ENCODE measurements at regions not wholly inside any gene's neighbourhood (a gene's known extent, or its start where the extent isn't known, plus 50 kb on each side); places are given as distances from the start of the nearest gene placed in this dataset.
A peak's percentile ranks its signal among the peaks of the same experiment; 100 is the strongest.

- no peak overlapping the region for H3K4me3 ChIP-seq (replicated peaks in 1 of 3)
- TF ChIP-seq POLR2A (IDR thresholded peaks at IDR 0.05) = no peak
- no peak for TF ChIP-seq CTCF (IDR thresholded peaks at IDR 0.05)
- intact Hi-C loops (cut with DNase I) = loop anchor here (10.0 kb wide), 1 partner anchor 122 kb away; no protein-coding TSS in a partner anchor
- H3K36me3 ChIP-seq = no peaks in the 10 kb centered on the region
- H3K27ac ChIP-seq = no peak overlapping the region
- DNase-seq = no peak
- 92 to 95% methylated on average over 3 of the region's 3 CpGs for WGBS, 2 donors
- no peaks in the 10 kb centered on the region for H3K27me3 ChIP-seq
- peaks cover 19 to 29% of the 10 kb centered on the region in 2 donors for H3K4me1 ChIP-seq
- H3K9me3 ChIP-seq = no peaks in the 10 kb centered on the region
These were observed 346.8 kb upstream of the KLF3 start for GRCh38 chr4:38317041-38317674.

DNA sequence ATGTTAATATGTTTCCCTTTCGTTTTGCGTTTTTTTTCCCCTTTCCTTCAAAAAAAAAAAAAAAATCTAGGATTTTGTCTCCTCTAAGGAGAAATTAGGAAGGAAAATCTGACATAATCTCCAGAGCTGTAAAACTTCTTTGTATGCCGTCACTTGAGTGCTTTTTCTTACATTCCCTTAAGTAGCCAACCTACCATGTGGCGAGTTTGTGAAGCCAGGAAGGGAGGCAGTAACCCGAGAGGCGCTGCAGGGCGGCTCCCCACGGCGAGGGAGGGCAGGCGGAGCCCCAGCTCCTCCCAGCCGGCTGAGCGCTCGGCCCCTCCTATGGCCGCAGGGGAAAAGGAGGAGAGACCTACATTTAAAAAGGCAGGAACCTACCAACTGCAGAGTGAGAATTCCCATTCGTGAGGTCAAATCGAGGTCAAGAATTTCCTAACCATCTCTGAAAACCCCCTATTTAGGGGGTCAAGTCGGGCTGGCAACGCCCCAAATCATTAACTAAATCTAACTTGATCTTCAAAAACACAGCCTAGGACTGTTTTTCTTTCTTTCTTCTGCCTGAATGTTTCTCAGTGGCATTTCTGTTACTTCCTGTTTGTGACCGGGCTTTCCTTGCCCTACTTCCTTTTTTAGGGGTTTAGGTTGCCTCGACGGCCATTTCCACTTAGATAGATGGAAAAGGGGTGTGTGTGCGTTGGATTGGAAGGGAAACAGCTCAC lies 345.1 kb upstream of the KLF3 start:
- no peaks in the 10 kb centered on the region for H3K9me3 ChIP-seq
- H3K36me3 ChIP-seq = no peaks in the 10 kb centered on the region
- peak overlapping the region; percentile 61 to 90 (median 70) for H3K27ac ChIP-seq
- peaks cover 19 to 37% of the 10 kb centered on the region in 2 donors for H3K4me1 ChIP-seq
- TF ChIP-seq POLR2A (IDR thresholded peaks at IDR 0.05) (peak in 1 of 2 donors; percentile 61), CTCF (IDR thresholded peaks at IDR 0.05) (peak in 1 of 6 experiments; percentile 21)
- DNase-seq = peak; percentile 87 to 91
- no peaks in the 10 kb centered on the region for H3K27me3 ChIP-seq
- 3 to 5% methylated on average over 22 of the region's 22 CpGs for WGBS, 2 donors
- H3K4me3 ChIP-seq (replicated peaks in 1 of 3) = no peak overlapping the region
- intact Hi-C loops (cut with DNase I) = loop anchor here (10.0 kb wide), 1 partner anchor 124 kb away; no protein-coding TSS in a partner anchor

- intact Hi-C loops (cut with DNase I) = loop anchor here (5.0 to 10.0 kb wide), 7 partner anchors 65 to 415 kb away; no protein-coding TSS in a partner anchor
- Histone ChIP-seq H3K36me3 (no peaks in the 10 kb centered on the region), H3K4me3 (replicated peaks in 1 of 3) (no peak overlapping the region), H3K4me1 (peaks cover 19 to 30% of the 10 kb centered on the region in 2 donors), H3K9me3 (no peaks in the 10 kb centered on the region), H3K27me3 (no peaks in the 10 kb centered on the region), H3K27ac (peak overlapping the region; percentile 57 to 90 (median 70))
- TF ChIP-seq CTCF (IDR thresholded peaks at IDR 0.05) (peak; percentile 87 to 99 (median 96)), POLR2A (IDR thresholded peaks at IDR 0.05) (no peak)
- DNase-seq = peak; percentile 89 to 95
- 25 to 28% methylated on average over 17 of the region's 17 CpGs for WGBS, 2 donors
These were observed 344.3 kb upstream of the KLF3 start for GRCh38 chr4:38319456-38320342.

DNA sequence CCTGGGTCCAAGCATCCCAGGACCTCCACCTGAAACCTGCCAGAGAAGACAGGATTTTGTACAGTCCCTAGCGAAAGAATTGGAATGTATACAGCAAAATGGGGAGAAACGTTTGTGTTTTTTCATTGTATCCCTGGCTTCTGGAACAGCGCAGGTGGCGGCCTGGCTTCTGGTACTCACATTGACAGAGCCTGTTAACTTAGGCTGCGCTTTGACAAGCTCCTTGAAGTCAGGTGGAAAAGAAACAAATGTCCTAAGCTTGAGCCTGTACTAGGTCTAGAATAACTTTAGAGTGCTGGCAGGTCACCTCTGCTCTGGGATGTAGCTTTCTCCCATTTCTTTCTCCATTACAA lies 343.7 kb upstream of the KLF3 start:
- Histone ChIP-seq H3K4me3 (replicated peaks in 1 of 3) (no peak overlapping the region), H3K27ac (peak overlapping the region; percentile 47 to 90 (median 55)), H3K9me3 (no peaks in the 10 kb centered on the region), H3K27me3 (no peaks in the 10 kb centered on the region), H3K36me3 (no peaks in the 10 kb centered on the region), H3K4me1 (peaks cover 19 to 29% of the 10 kb centered on the region in 2 donors)
- peak; percentile 51 to 54 for DNase-seq
- intact Hi-C loops (cut with DNase I) = loop anchor here (5.0 to 10.0 kb wide), 6 partner anchors 64 to 414 kb away; no protein-coding TSS in a partner anchor
- 58 to 68% methylated on average over 5 of the region's 5 CpGs for WGBS, 2 donors
- TF ChIP-seq CTCF (IDR thresholded peaks at IDR 0.05) = no peak
- no peak for TF ChIP-seq POLR2A (IDR thresholded peaks at IDR 0.05)
